K562 (cell line): ENCODE measurements at regions not wholly inside any gene's neighbourhood (a gene's known extent, or its start where the extent isn't known, plus 50 kb on each side); places are given as distances from the start of the nearest gene placed in this dataset.
A peak's percentile ranks its signal among the peaks of the same experiment; 100 is the strongest.

Experiments used
- AFF4 ChIP-seq: sonication (generic); formaldehyde crosslinking; IDR thresholded peaks from 2 replicates; pipeline ENCODE4 v1.8.0; 2023; ENCODE audit warnings: mild to moderate bottlenecking, missing genetic modification reagents
- HMGXB4 ChIP-seq: sonication (generic); formaldehyde crosslinking; IDR thresholded peaks from 2 replicates; pipeline ENCODE4 v1.8.1; 2023; ENCODE audit warnings: mild to moderate bottlenecking, missing genetic modification reagents
- HNRNPH1 ChIP-seq: fragments of 200-400 bp; formaldehyde crosslinking; optimal IDR thresholded peaks from 2 replicates; pipeline ENCODE3; 2017; ENCODE audit warnings: low read depth, mild to moderate bottlenecking, low read length, moderate library complexity
- HNRNPK ChIP-seq: fragments of 200-400 bp; formaldehyde crosslinking; IDR thresholded peaks from one replicate; pipeline ENCODE4 v1.6.1; 2018; ENCODE audit warnings: mild to moderate bottlenecking, low read depth, low read length; ENCODE audit not compliant: poor library complexity, severe bottlenecking
- MAFK ChIP-seq: IDR thresholded peaks from 2 replicates; pipeline ENCODE4 v1.6.1; 2011; ENCODE audit warnings: low read length, improper control_type of control experiment
- MCM5 ChIP-seq: fragments of 450-650 bp; IDR thresholded peaks from 2 replicates; pipeline ENCODE4 v1.6.1; 2016; ENCODE audit warnings: low read depth
- MEIS2 ChIP-seq: fragments of 450-650 bp; IDR thresholded peaks from 2 replicates; pipeline ENCODE4 v1.6.1; 2014; ENCODE audit warnings: mild to moderate bottlenecking; ENCODE audit not compliant: partially characterized antibody
- NKRF ChIP-seq: fragments of 450-650 bp; IDR thresholded peaks from 2 replicates; pipeline ENCODE4 v1.6.1; 2016; ENCODE audit warnings: borderline replicate concordance
- SMAD4 ChIP-seq: fragments of 250-450 bp; sonication (Bioruptor Pico); conservative IDR thresholded peaks from 2 replicates; pipeline ENCODE4 v1.8.0; 2021; ENCODE audit warnings: inconsistent platforms, mild to moderate bottlenecking, moderate library complexity
- STAT5A ChIP-seq: IDR thresholded peaks from 2 replicates; pipeline ENCODE4 v1.6.1; 2012; ENCODE audit warnings: low read length, inconsistent platforms, borderline replicate concordance
- TEAD2 ChIP-seq: fragments of 450-650 bp; IDR thresholded peaks from 2 replicates; pipeline ENCODE4 v1.6.1; 2016; ENCODE audit warnings: missing genetic modification characterization, control low read depth, missing compliant biosample characterization
- TFAM ChIP-seq: fragments of 250-450 bp; sonication (Bioruptor Pico); conservative IDR thresholded peaks from 2 replicates; pipeline ENCODE4 v1.5.0; 2021; ENCODE audit warnings: mild to moderate bottlenecking, moderate library complexity
- THAP12 ChIP-seq: fragments of 250-450 bp; sonication (Bioruptor Pico); IDR thresholded peaks from 2 replicates; pipeline ENCODE4 v1.9.0; 2021; ENCODE audit warnings: mild to moderate bottlenecking, inconsistent platforms
- VEZF1 ChIP-seq: fragments of 200-800 bp; sonication (Bioruptor generic); IDR thresholded peaks from 2 replicates; pipeline ENCODE4 v1.6.1; 2017; ENCODE audit warnings: missing genetic modification characterization, missing compliant biosample characterization
- XRCC3 ChIP-seq: fragments of 450-650 bp; IDR thresholded peaks from 2 replicates; pipeline ENCODE4 v1.6.1; 2017; ENCODE audit warnings: mild to moderate bottlenecking, moderate library complexity
- ZC3H8 ChIP-seq: fragments of 450-650 bp; IDR thresholded peaks from 2 replicates; pipeline ENCODE4 v1.6.1; 2017

- TF ChIP-seq THAP12 (CRISPR knock-in tag) = peak; percentile 37; the same call in 1 of the 2 replicates
- TF ChIP-seq MCM5 = no peak
- no peak for TF ChIP-seq XRCC3
- peak; percentile 15 for TF ChIP-seq MEIS2
- peak; percentile 72 for TF ChIP-seq STAT5A
- no peak for TF ChIP-seq HMGXB4
- peak; percentile 94 for TF ChIP-seq TEAD2 (tag)
- TF ChIP-seq AFF4 = no peak
- no peak for TF ChIP-seq ZC3H8
- peak; percentile 99 for TF ChIP-seq SMAD4 (CRISPR knock-in tag)
- no peak for TF ChIP-seq HNRNPH1
- TF ChIP-seq NKRF = no peak
- TF ChIP-seq HNRNPK = no peak
- no peak for TF ChIP-seq MAFK
- TF ChIP-seq VEZF1 (CRISPR knock-in tag) = peak; percentile 94
- TF ChIP-seq TFAM = no peak
Observed at GRCh38 chr1:8122477-8123407, 96.6 kb upstream of the ERRFI1 start (continued).
